NCI-H510A (cell line): ENCODE measurements at regions not wholly inside any gene's neighbourhood (a gene's known extent, or its start where the extent isn't known, plus 50 kb on each side); places are given as distances from the start of the nearest gene placed in this dataset.

Experiments
- DNase-seq: peaks from one replicate; lab custom pipeline; 2025; lab: John Stamatoyannopoulos, UW

DNA sequence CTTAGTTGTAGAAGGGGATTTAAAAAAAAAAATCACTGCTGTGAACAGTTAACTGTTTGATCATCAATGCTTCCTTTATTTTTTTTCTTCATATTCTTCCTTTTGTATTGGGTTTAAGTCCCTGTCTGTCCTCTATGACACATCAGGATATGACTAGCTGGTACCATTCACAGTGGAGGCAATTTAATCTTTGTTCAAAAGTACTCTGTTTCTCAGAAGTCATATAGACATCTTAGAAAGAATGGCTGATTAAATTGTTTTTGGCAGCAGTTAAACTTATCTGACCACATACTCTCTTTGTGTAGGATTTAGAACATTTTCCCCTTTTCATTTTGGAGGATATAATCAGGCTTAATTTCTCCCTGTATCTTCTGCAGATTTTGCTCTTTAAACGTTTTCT is 807.8 kb upstream of the CDH2 start:
- no peak for DNase-seq

DNA sequence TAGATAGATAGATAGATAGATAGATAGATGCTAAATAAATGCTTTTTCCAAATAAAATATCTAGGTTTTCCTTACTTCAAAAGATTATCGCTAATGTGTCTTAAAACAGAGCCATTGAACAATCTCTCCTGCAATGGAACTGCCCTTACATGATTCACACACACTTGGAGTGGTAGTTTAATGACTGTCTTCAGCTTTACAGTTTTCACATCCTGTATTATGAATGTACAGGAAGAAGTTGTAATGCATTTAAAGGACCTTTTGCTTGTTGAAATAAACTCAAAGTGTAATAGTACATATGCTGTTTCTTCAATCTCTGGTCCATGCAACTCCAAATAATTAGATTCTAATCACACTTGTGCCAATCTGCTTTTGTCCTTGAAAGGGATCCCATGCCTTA is 797.6 kb upstream of the CDH2 start:
- no peak for DNase-seq

GRCh38 chr18:28973324-28973723 is 796.4 kb upstream of the CDH2 start:
- DNase-seq = no peak

DNA sequence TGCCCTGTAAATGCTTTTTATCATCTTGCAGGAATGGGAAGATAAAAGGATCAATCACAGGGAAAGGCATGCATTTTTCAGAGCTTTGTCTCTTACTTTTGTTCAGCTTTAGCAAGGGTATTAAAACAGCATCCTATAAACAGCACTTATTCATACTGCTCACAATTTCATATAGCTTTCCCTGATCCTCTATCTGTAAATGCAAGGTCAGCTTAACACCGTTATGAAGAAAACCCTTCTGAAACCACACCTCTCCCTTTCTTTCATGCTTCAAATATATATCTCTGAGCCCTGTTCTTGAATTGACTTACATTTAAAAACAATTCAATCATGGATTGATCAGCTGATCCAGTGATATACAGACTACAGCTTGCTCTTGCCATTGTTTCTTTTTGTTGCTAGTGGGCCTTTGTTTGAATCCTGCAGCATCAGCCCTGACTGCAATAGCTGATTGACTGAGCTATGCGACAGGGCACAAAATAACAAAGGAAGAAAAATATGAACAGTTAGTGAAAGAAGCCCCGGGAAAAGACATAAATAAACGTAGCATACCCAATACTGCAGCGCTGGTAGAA is 795.5 kb upstream of the CDH2 start:
- no peak for DNase-seq

GRCh38 chr18:28963481-28963880 is 786.6 kb upstream of the CDH2 start:
- DNase-seq = no peak

GRCh38 chr18:28961669-28962228 is 784.8 kb upstream of the CDH2 start:
- peak; percentile 70 for DNase-seq

GRCh38 chr18:28960146-28960545 is 783.2 kb upstream of the CDH2 start:
- DNase-seq = no peak

- DNase-seq = no peak
Observed at GRCh38 chr18:28952339-28952738, 775.4 kb upstream of the CDH2 start.

DNA sequence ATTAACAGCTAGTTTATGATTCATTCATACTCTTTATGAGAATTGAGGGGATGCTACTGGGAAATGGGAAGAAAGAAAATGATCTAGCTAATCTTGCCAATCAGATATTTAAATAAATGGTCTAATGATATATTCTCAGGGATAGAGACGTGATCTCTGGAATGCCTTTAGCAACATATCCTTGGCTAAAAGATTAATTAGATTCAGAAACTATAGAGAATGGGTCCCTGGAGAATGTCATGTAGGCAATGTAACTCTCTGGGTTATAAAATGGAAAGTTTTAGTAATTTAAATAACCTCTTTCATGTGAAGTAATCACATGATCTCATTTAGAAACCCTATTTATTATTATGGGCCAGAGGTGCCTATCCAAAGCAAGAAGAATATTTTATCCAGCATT is 771.0 kb upstream of the CDH2 start:
- DNase-seq = no peak

DNA sequence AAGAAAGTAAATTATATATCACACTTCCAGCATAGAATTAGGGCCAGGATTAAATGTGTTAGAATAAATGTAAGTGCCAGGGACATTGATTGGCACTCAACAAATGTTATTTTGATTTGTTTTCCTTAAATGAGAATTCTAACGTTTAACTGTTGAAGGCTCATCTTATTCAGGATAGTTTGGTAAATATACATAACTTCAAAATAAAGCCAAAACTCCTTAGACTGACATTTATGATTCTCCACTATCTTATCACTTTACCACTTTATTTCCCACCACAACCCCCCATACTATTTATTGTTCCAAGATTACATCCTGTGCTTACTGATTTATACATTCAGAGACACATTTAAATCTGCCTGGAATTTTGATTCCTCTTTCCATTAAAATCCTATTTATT is 769.5 kb upstream of the CDH2 start:
- DNase-seq = no peak

GRCh38 chr18:28922936-28923335 is 746.0 kb upstream of the CDH2 start:
- no peak for DNase-seq

DNA sequence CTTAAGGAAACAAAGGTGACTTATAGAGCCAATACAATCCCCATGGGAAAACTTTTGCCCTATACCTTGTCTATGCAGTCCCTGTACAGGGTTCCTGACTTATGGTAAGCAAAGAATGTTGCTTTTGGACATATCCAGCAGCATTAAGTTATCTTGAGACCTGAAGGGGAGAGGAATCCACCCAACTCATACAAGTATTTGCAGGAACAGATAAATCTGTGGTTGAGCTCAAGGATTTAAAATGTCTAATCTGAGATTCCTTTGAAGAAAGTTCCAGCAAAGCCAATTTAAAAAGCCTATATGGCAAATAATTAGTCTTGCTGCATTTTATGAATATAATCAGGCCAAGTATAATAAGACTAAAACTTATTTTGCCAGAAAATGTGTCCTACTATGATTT is 739.5 kb upstream of the CDH2 start:
- DNase-seq = no peak

DNA sequence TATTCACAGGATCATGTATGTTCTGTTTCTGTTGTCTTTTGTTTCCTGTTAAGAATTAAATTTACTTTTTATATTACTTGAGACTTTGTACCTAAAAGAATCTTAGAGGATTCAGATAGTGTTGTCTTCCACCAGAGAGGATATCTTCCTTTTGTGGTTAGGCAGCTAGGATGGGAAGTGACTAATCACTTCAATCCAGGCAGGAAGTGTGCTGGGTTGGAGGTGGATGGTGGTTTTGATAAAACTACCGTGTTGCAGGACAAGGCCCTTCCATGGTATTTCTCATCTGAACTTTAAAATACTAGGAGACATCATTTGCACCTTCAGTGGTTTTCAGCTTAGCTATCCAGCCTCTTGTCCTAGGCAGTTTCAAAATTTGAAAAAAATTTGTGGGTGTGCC is 728.6 kb upstream of the CDH2 start:
- no peak for DNase-seq

DNA sequence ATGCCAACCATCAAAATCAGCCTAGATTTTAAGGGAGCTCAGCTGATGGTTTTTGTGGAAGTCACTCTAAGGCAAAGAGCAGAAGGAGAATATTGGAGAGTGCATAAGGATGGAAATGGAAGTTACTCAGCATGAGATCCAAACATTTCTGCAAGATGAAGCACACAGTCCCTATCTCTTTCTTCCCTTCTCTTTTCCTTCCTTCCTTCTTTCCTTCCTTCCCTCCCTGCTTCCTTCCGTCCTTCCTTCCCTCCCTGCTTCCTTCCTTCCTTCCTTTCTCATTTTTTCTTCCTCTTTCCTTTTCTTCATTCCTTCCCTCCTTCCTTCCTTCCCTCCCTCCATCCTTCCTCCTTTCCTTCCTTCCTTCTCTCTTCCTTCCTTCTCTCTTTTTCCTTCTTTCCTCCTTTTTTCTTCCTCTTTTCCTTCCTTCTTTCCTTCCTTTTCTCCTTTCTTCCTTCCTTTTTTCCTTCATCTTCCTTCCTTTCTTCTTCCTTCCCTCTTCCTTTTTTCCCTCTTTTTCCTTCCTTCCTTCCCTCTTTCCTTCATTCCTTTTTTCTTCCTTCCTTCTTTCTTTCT is 727.9 kb upstream of the CDH2 start:
- no peak for DNase-seq

- no peak for DNase-seq
Observed at GRCh38 chr18:28903306-28903705, 726.4 kb upstream of the CDH2 start.

GRCh38 chr18:28890791-28891190 is 713.9 kb upstream of the CDH2 start:
- DNase-seq = no peak

- no peak for DNase-seq
Observed at GRCh38 chr18:28884304-28884703, 707.4 kb upstream of the CDH2 start.

DNA sequence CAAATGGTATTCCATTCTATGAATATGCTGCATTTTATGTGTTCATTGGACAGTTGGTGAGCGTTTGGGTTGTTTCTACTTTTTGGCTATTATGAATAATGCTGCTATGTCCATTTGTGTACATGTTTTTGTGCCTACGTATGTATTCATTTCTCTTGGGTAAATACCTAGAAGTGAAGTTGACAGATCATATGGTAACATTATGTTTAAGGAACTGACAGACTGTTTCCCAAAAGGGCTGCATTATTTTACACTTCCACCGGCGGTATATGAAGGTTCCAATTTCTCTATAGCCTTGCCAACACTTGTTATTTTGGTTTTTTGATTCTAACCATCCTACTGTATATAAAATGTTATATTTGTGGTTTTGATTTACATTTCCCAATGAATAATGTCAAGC is 703.9 kb upstream of the CDH2 start:
- no peak for DNase-seq

DNA sequence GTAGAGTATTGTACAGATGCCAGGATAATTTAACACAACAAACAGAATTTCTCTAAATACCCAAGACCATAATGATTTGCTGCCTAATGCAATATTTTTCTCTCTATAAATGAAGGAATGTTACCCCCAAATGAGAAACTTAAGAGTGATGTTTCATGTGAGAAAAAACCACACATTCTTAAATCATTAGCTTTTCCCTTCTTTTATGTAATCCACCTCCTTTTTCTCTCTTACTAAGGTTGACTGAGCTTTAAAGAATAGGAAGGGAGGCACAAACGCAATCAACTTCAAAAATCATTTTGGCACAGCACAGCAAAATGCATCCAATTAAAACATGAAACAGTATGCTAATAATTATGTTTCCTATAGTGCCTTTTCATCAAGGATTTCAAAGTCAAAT is 698.1 kb upstream of the CDH2 start:
- no peak for DNase-seq

DNA sequence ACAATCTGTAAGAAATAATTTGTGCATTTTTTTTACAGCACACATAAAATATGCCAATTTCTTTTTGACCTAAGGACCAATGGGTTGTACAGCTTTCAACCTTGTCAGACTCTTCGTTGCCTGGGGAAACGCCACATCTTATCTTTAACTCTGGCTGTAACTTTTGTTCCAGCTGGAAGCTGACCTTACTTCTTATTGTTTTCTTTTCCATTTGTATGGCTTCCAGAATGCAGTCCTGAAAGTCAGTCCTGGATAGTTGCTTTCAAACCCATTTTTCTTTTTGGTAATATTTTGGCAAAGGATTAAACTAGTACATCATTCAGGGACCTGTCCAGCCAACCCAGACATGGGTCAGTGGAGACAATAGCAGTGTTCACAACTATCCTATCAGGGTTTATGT is 686.5 kb upstream of the CDH2 start:
- no peak for DNase-seq

- DNase-seq = no peak
Observed at GRCh38 chr18:28858248-28858647, 681.3 kb upstream of the CDH2 start.

DNA sequence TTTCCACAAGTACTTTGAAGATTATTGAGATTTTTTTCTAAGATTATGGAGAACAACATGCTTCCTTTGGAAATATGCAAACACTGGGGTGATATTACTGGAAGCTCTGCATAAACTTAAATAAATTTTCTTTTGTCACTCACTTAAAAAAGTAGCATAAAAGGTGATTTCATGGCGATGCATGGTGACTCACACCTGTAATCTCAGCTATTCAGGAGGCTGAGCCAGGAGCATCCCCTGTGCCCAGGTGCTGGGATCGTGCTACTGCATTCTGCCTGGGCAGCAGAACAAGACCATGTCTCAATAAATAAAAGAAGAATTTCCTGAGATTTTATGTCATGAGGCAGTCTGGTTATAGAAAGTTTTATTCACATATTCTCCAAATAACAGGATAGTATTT is 679.1 kb upstream of the CDH2 start:
- DNase-seq = no peak

- DNase-seq = no peak
Observed at GRCh38 chr18:28855524-28855923, 678.6 kb upstream of the CDH2 start.

GRCh38 chr18:28854964-28855363 is 678.0 kb upstream of the CDH2 start:
- DNase-seq = no peak
